ENCODE measurements at regions not wholly inside any gene's neighbourhood (a gene's known extent, or its start where the extent isn't known, plus 50 kb on each side); places are given as distances from the start of the nearest gene placed in this dataset.

DNA sequence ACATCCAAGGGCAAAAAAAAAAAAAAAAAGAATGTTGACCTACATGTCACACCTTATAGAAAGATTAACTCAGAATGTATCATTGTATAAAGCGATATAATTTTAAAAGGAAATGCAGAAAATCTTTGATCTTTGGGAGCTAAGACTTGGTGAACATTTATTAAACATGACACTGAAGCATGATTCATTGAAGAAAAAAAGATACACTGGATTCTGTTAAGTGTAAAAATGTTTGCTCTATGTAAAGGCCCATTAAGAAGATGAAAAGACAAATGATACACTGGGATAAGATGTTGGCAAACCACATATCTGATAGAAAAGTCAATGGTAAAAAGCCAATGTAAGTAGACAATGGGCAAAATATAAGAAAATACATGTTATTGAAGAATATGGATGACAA is 1131.0 kb downstream of the AACS start (continued):
- TF ChIP-seq ZNF274 (IDR thresholded peaks at IDR 0.05; ENCODE audit: borderline replicate concordance, extremely low read depth, low read length) (no peak), RNF2 (IDR thresholded peaks at IDR 0.05; ENCODE audit: borderline replicate concordance, low read depth, low read length, missing control alignments, poor library complexity, severe bottlenecking) (no peak), POLR2AphosphoS5 (IDR thresholded peaks at IDR 0.05; ENCODE audit: low read depth, low read length) (no peak), CEBPB (IDR thresholded peaks at IDR 0.05; ENCODE audit: low read depth, low read length) (no peak)
